GM12878 (cell line): ENCODE measurements at regions not wholly inside any gene's neighbourhood (a gene's known extent, or its start where the extent isn't known, plus 50 kb on each side); places are given as distances from the start of the nearest gene placed in this dataset.

Source experiments
- BHLHE40 ChIP-seq, 2 experiments: fragments of 450-650 bp in 1 of 2; IDR thresholded peaks; 2 replicates each; pipeline ENCODE4 v1.6.1; 2011 to 2017; ENCODE audit warnings: low read depth in 2 of 2, borderline replicate concordance in 1 of 2, improper control_type of control experiment in 1 of 2, low read length in 1 of 2, mild to moderate bottlenecking in 1 of 2
- EZH2 ChIP-seq: IDR thresholded peaks from 2 replicates; pipeline ENCODE4 v1.6.1; 2012; ENCODE audit warnings: low read depth, mild to moderate bottlenecking, control low read depth, inconsistent platforms, low read length, borderline replicate concordance; ENCODE audit not compliant: control insufficient read depth
- SP1 ChIP-seq: IDR thresholded peaks from one replicate; pipeline ENCODE4 v1.6.1; 2011; ENCODE audit warnings: low read depth, low read length
- TF ChIP-seq, protein P1 (sequence below), 3 experiments: IDR thresholded peaks in 2 of 3; conservative IDR thresholded peaks in 1 of 3; 2 replicates each; pipeline ENCODE4 v1.5.1; 2011; ENCODE audit warnings: low read depth in 3 of 3, low read length in 3 of 3, mild to moderate bottlenecking in 3 of 3, control low read depth in 2 of 3, moderate library complexity in 2 of 3, inconsistent platforms in 1 of 3, mixed read lengths in 1 of 3; ENCODE audit not compliant: control insufficient read depth in 2 of 3, insufficient read depth in 1 of 3; ENCODE audit errors: extremely low read depth in 1 of 3
- TF ChIP-seq, protein P2 (sequence below): IDR thresholded peaks from 2 replicates; pipeline ENCODE4 v1.6.1; 2011; ENCODE audit warnings: borderline replicate concordance, low read depth, mild to moderate bottlenecking, moderate library complexity, mixed read lengths, low read length; ENCODE audit not compliant: insufficient read depth; ENCODE audit errors: extremely low read length

DNA sequence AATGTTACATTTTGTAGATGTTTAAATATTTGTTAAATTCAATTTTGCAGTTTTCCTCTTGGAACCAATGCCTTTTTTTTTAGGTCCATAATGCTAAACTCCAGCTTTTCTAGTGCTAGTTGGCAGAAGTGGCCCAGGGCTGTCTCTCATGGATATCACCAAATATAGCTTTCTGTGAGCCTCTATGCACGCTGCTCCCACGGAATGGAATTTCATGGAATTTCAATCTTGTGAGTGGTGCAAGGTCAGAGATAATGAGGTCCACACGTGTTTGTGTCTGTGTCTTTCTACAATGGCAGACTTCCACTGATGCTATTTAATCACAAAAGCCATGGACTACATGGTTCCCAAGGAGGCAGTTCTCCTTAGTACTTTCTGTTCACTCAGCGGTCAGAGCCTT lies 191.5 kb upstream of the PARD3B start:
- no peak for TF ChIP-seq EZH2
- TF ChIP-seq, protein P1, sequence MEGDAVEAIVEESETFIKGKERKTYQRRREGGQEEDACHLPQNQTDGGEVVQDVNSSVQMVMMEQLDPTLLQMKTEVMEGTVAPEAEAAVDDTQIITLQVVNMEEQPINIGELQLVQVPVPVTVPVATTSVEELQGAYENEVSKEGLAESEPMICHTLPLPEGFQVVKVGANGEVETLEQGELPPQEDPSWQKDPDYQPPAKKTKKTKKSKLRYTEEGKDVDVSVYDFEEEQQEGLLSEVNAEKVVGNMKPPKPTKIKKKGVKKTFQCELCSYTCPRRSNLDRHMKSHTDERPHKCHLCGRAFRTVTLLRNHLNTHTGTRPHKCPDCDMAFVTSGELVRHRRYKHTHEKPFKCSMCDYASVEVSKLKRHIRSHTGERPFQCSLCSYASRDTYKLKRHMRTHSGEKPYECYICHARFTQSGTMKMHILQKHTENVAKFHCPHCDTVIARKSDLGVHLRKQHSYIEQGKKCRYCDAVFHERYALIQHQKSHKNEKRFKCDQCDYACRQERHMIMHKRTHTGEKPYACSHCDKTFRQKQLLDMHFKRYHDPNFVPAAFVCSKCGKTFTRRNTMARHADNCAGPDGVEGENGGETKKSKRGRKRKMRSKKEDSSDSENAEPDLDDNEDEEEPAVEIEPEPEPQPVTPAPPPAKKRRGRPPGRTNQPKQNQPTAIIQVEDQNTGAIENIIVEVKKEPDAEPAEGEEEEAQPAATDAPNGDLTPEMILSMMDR (IDR thresholded peaks at IDR 0.05 in 2 of 3, conservative IDR thresholded peaks at IDR 0.05 in 1 of 3; ENCODE audit: control insufficient read depth in 2 of 3, extremely low read depth in 1 of 3, insufficient read depth in 1 of 3, low read depth in 3 of 3, low read length in 3 of 3), result no peak
- TF ChIP-seq, protein P2, sequence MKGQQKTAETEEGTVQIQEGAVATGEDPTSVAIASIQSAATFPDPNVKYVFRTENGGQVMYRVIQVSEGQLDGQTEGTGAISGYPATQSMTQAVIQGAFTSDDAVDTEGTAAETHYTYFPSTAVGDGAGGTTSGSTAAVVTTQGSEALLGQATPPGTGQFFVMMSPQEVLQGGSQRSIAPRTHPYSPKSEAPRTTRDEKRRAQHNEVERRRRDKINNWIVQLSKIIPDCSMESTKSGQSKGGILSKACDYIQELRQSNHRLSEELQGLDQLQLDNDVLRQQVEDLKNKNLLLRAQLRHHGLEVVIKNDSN, result no peak
- no peak for TF ChIP-seq BHLHE40 (IDR thresholded peaks at IDR 0.05; ENCODE audit: borderline replicate concordance in 1 of 2, low read depth in 2 of 2, low read length in 1 of 2)
- no peak for TF ChIP-seq SP1
